ENCODE measurements at regions not wholly inside any gene's neighbourhood (a gene's known extent, or its start where the extent isn't known, plus 50 kb on each side); places are given as distances from the start of the nearest gene placed in this dataset.

- Histone ChIP-seq H3K4me2 (ENCODE audit: low read length) (no peak overlapping the region), H3K79me2 (ENCODE audit: insufficient read depth, low read depth, low read length) (no peaks in the 10 kb centered on the region), H2AFZ (ENCODE audit: low read length) (no peak overlapping the region), H3K9me2 (ENCODE audit: insufficient read depth, low read length) (no peaks in the 10 kb centered on the region), H3K4me1 (ENCODE audit: insufficient read depth, low read length, poor library complexity, severe bottlenecking) (no peaks in the 10 kb centered on the region), H3K9me3 (ENCODE audit: low read length) (no peaks in the 10 kb centered on the region), H3K4me3 (ENCODE audit: low read depth, low read length, poor library complexity, severe bottlenecking) (no peak overlapping the region), H3K36me3 (ENCODE audit: insufficient read depth, low read length) (no peaks in the 10 kb centered on the region), H3K27ac (ENCODE audit: low read depth, low read length, poor library complexity, severe bottlenecking) (no peak overlapping the region), H4K20me1 (ENCODE audit: insufficient read depth, low read length) (no peaks in the 10 kb centered on the region)
- TF ChIP-seq CTCF (conservative IDR thresholded peaks at IDR 0.05; ENCODE audit: low read length) (no peak), EZH2phosphoT487 (IDR thresholded peaks at IDR 0.05; ENCODE audit: borderline replicate concordance, low read depth, low read length) (no peak)
- ChIA-PET POLR2A (no interaction called here), CTCF (ENCODE audit: unreplicated experiment) (no interaction called here)
- DNase-seq (ENCODE audit: low spot score) = no peak
- BruUV-seq (replicated peaks) = no TSS peak
- intact Hi-C loops (cut with micrococcal nuclease; ENCODE audit: unreplicated experiment) = no loop called here
Measured at GRCh38 chr15:96851613-96852012, 521.1 kb downstream of the NR2F2 start.

GRCh38 chr15:96858694-96859093, 528.2 kb downstream of the NR2F2 start:
- Histone ChIP-seq H4K20me1 (ENCODE audit: insufficient read depth, low read length) (no peaks in the 10 kb centered on the region), H2AFZ (ENCODE audit: low read length) (no peak overlapping the region), H3K9me2 (ENCODE audit: insufficient read depth, low read length) (no peaks in the 10 kb centered on the region), H3K36me3 (ENCODE audit: insufficient read depth, low read length) (no peaks in the 10 kb centered on the region), H3K4me1 (ENCODE audit: insufficient read depth, low read length, poor library complexity, severe bottlenecking) (no peaks in the 10 kb centered on the region), H3K9me3 (ENCODE audit: low read length) (no peaks in the 10 kb centered on the region), H3K27ac (ENCODE audit: low read depth, low read length, poor library complexity, severe bottlenecking) (no peak overlapping the region), H3K79me2 (ENCODE audit: insufficient read depth, low read depth, low read length) (no peaks in the 10 kb centered on the region), H3K4me2 (ENCODE audit: low read length) (no peak overlapping the region), H3K4me3 (ENCODE audit: low read depth, low read length, poor library complexity, severe bottlenecking) (no peak overlapping the region)
- DNase-seq (ENCODE audit: low spot score) = no peak
- BruUV-seq (replicated peaks) = no TSS peak
- TF ChIP-seq CTCF (conservative IDR thresholded peaks at IDR 0.05; ENCODE audit: low read length) (no peak), EZH2phosphoT487 (IDR thresholded peaks at IDR 0.05; ENCODE audit: borderline replicate concordance, low read depth, low read length) (no peak)
- intact Hi-C loops (cut with micrococcal nuclease; ENCODE audit: unreplicated experiment) = no loop called here
- CTCF ChIA-PET (ENCODE audit: unreplicated experiment) = no interaction called here
- POLR2A ChIA-PET = no interaction called here

- H2AFZ ChIP-seq (ENCODE audit: low read length) = no peak overlapping the region
- DNase-seq (ENCODE audit: low spot score) = no peak
- H3K36me3 ChIP-seq (ENCODE audit: insufficient read depth, low read length) = no peaks in the 10 kb centered on the region
- H3K9me3 ChIP-seq (ENCODE audit: low read length) = no peaks in the 10 kb centered on the region
- ChIA-PET CTCF (ENCODE audit: unreplicated experiment) (no interaction called here), POLR2A (no interaction called here)
- H3K4me2 ChIP-seq (ENCODE audit: low read length) = no peak overlapping the region
- no peak overlapping the region for H3K27ac ChIP-seq (ENCODE audit: low read depth, low read length, poor library complexity, severe bottlenecking)
- no peak for TF ChIP-seq CTCF (conservative IDR thresholded peaks at IDR 0.05; ENCODE audit: low read length)
- TF ChIP-seq EZH2phosphoT487 (IDR thresholded peaks at IDR 0.05; ENCODE audit: borderline replicate concordance, low read depth, low read length) = no peak
- H3K4me1 ChIP-seq (ENCODE audit: insufficient read depth, low read length, poor library complexity, severe bottlenecking) = no peaks in the 10 kb centered on the region
- no TSS peak for BruUV-seq (replicated peaks)
- intact Hi-C loops (cut with micrococcal nuclease; ENCODE audit: unreplicated experiment) = no loop called here
- no peaks in the 10 kb centered on the region for H3K9me2 ChIP-seq (ENCODE audit: insufficient read depth, low read length)
- no peak overlapping the region for H3K4me3 ChIP-seq (ENCODE audit: low read depth, low read length, poor library complexity, severe bottlenecking)
- H4K20me1 ChIP-seq (ENCODE audit: insufficient read depth, low read length) = no peaks in the 10 kb centered on the region
- H3K79me2 ChIP-seq (ENCODE audit: insufficient read depth, low read depth, low read length) = no peaks in the 10 kb centered on the region
Measured at GRCh38 chr15:96860741-96861140, 530.2 kb downstream of the NR2F2 start.
